Peyer's patch (tissue), 4 donors: ENCODE measurements at regions not wholly inside any gene's neighbourhood (a gene's known extent, or its start where the extent isn't known, plus 50 kb on each side); places are given as distances from the start of the nearest gene placed in this dataset.

ENCODE experiments used
- POLR2A ChIP-seq, 2 donors: fragments of 450-650 bp; IDR thresholded peaks; one replicate each; pipeline ENCODE4 v1.5.1; 2017; ENCODE audit warnings: antibody characterized with exemption in 2 of 2, mild to moderate bottlenecking in 2 of 2, moderate library complexity in 2 of 2
- TF ChIP-seq, protein P1 (sequence below), 6 experiments: fragments of 450-650 bp in 4 of 6; fragments of 200-600 bp in 2 of 6; sonication (generic) in 1 of 6; IDR thresholded peaks; one replicate each; pipeline ENCODE4 v1.5.1; 2017 to 2019; ENCODE audit warnings: antibody characterized with exemption in 6 of 6, mild to moderate bottlenecking in 3 of 6, moderate library complexity in 1 of 6

- TF ChIP-seq, protein P1, sequence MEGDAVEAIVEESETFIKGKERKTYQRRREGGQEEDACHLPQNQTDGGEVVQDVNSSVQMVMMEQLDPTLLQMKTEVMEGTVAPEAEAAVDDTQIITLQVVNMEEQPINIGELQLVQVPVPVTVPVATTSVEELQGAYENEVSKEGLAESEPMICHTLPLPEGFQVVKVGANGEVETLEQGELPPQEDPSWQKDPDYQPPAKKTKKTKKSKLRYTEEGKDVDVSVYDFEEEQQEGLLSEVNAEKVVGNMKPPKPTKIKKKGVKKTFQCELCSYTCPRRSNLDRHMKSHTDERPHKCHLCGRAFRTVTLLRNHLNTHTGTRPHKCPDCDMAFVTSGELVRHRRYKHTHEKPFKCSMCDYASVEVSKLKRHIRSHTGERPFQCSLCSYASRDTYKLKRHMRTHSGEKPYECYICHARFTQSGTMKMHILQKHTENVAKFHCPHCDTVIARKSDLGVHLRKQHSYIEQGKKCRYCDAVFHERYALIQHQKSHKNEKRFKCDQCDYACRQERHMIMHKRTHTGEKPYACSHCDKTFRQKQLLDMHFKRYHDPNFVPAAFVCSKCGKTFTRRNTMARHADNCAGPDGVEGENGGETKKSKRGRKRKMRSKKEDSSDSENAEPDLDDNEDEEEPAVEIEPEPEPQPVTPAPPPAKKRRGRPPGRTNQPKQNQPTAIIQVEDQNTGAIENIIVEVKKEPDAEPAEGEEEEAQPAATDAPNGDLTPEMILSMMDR (IDR thresholded peaks at IDR 0.05): no peak
- no peak for TF ChIP-seq POLR2A (IDR thresholded peaks at IDR 0.05)
Observed at GRCh38 chr14:22180045-22180444, 409.0 kb downstream of the DAD1 start.
